ENCODE measurements at regions not wholly inside any gene's neighbourhood (a gene's known extent, or its start where the extent isn't known, plus 50 kb on each side); places are given as distances from the start of the nearest gene placed in this dataset.

DNA sequence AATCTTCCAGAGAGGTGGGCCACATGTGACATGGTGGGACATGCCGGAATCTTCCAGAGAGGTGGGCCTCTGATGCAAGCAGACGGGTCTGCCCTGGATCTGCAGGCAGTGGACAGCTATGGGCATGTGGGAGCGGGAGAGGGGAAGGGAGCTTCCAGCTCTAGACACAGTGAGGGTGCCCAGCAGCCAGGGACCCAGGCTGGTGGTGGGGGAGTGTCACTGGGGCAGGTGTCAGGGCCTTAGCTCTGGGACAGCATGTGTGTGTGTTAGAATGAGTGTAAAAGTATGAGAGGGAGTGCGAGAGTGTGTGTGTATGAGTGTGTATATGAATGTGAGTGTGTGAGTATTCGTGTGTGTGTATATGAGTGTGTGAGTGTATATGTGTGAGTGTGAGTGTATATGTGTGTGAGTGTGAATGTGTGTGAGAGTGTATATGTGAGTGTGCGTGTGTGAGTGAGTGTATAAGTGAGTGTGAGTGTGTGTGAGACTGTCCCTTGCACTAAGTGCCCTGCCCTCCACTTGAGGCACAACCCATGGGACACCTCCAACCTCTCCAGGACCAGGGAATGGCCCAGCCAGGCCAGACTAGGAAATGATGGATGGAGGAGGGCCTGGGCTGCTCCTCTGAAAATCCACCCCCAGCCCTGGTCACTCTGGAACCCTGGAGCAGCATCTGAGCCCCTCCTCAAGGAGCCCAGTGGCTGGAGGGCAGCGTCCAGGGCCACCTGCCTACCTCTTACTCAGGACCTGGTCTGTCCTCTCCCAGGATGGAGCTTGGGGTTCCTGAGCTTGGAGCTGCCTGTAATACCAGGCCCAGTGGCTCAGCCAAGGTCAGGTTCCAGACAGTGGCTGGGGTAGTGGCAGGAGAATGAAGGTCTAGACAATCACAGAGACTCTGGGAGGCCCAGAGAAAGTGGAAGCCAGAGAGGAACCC is 122.2 kb downstream of the C9orf50 start:
- peak in 1 of 2 donors; percentile 38 for DNase-seq
- WGBS, 5 donors, result 70 to 88% (median 77%) methylated on average over 6 to 7 of the region's 7 CpGs
- intact Hi-C loops (cut with DNase I; ENCODE audit: low total_unique reads), result loop anchor here (10.0 kb wide), 1 partner anchor 106 kb away; no protein-coding TSS in a partner anchor
- Histone ChIP-seq H3K9me3 (no peaks in the 10 kb centered on the region), H3K4me3 (peak overlapping the region; percentile 50 to 65 (median 60)), H3K4me1 (peaks cover 58 to 80% (median 68%) of the 10 kb centered on the region in 4 donors), H3K27ac (peak overlapping the region; percentile 97 to 100 (median 100)), H3K36me3 (peaks cover 4 to 14% (median 9%) of the 10 kb centered on the region in 4 donors), H3K27me3 (no peaks in the 10 kb centered on the region)
- TF ChIP-seq, protein P1, sequence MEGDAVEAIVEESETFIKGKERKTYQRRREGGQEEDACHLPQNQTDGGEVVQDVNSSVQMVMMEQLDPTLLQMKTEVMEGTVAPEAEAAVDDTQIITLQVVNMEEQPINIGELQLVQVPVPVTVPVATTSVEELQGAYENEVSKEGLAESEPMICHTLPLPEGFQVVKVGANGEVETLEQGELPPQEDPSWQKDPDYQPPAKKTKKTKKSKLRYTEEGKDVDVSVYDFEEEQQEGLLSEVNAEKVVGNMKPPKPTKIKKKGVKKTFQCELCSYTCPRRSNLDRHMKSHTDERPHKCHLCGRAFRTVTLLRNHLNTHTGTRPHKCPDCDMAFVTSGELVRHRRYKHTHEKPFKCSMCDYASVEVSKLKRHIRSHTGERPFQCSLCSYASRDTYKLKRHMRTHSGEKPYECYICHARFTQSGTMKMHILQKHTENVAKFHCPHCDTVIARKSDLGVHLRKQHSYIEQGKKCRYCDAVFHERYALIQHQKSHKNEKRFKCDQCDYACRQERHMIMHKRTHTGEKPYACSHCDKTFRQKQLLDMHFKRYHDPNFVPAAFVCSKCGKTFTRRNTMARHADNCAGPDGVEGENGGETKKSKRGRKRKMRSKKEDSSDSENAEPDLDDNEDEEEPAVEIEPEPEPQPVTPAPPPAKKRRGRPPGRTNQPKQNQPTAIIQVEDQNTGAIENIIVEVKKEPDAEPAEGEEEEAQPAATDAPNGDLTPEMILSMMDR (IDR thresholded peaks at IDR 0.05), result no peak
- TF ChIP-seq EP300 (IDR thresholded peaks at IDR 0.05), result no peak
- TF ChIP-seq POLR2A (IDR thresholded peaks at IDR 0.05), result no peak
- TF ChIP-seq POLR2AphosphoS5 (IDR thresholded peaks at IDR 0.05), result no peak

DNA sequence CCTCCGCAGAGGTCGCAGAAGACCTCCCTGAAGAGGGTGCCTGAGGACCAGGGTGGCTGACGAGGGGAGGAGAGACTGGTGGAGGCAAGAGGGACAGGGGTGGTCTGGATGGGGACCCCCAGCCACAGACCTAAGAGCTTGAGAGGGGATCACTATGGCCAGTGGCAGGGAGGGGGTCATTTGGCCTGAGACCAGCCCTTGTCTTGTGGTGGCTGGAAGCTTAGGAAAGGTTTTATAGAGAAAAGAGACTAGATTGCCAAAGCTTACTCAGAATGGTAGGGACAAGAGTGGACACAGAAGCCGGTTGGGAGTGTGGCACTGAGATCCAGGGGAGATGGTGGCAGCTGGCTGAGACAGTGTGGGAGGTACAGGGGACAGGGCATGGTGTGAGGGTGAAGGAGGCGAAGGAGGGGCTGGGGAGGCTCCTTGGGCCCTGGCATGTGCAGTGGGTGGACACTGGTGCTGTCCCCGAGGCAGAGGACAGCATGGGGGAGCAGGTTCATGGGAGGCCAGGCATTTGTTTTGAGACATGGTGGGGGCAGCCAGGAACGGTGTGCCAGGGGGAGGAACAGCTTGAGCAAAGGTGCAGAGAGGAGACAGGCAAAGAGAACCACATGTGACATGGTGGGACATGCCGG is 123.0 kb downstream of the C9orf50 start:
- Histone ChIP-seq H3K27me3 (no peaks in the 10 kb centered on the region), H3K4me1 (peaks cover 65 to 88% (median 75%) of the 10 kb centered on the region in 4 donors), H3K36me3 (peaks cover 0 to 8% (median 3%) of the 10 kb centered on the region in 4 donors), H3K4me3 (peak overlapping the region; percentile 50 to 65 (median 60)), H3K9me3 (no peaks in the 10 kb centered on the region), H3K27ac (peak overlapping the region; percentile 97 to 100 (median 100))
- intact Hi-C loops (cut with DNase I; ENCODE audit: low total_unique reads), result loop anchor here (10.0 kb wide), 1 partner anchor 107 kb away; no protein-coding TSS in a partner anchor
- 44 to 56% (median 49%) methylated on average over 8 of the region's 8 CpGs for WGBS, 5 donors
- TF ChIP-seq, protein P1 (IDR thresholded peaks at IDR 0.05), result no peak
- TF ChIP-seq POLR2A (IDR thresholded peaks at IDR 0.05), result no peak
- TF ChIP-seq EP300 (IDR thresholded peaks at IDR 0.05), result no peak
- no peak for TF ChIP-seq POLR2AphosphoS5 (IDR thresholded peaks at IDR 0.05)
- peak in 1 of 2 donors; percentile 46 for DNase-seq

DNA sequence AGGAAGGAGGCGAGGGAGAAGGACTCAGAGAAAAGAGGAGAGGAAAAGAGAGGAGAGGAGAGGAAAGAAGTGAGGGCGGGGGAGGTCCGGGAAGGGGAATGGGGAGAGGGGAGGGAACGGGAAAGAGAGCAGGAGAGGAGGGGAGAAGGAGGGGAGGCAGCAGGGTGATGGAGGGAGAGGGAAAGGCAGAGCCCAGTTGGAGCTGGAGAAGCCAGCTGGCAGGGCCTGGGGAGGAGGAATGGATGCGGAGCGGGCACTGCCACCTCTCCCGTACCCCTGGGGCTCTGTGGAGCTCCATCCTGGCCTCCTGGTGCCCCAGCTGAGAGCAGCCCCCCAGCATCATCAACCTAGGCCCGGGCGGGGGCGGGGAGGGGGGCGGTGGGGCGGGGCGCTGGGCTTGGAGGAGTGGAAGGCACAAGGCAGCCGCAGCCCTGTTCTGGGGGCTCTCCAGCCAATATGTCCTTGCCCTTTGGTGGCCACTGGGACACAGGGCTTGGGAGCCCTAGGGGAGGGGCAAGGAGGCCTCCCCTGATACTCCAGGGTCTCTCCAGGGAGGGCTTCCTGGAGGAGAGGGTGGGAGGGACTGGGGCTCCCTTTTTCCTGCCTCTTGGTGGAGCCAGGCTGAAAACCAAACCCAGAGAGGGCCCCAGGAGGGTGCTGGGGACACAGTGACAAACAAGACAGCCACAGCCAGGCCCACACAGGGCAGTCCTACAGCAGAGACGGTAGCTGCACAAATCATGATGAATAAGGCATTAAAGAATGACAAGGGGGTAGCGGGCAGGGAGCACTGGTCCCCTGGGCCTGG is 123.7 kb downstream of the C9orf50 start:
- peak overlapping the region; percentile 50 to 65 (median 60) for H3K4me3 ChIP-seq
- intact Hi-C loops (cut with DNase I; ENCODE audit: low total_unique reads), result loop anchor here (10.0 kb wide), 1 partner anchor 108 kb away; no protein-coding TSS in a partner anchor
- WGBS, 5 donors, result 8 to 19% (median 12%) methylated on average over 10 to 16 of the region's 16 CpGs

More for the DNA sequence above, 123.7 kb downstream of the C9orf50 start:
- no peaks in the 10 kb centered on the region for H3K27me3 ChIP-seq
- H3K4me1 ChIP-seq, result peaks cover 65 to 95% (median 81%) of the 10 kb centered on the region in 4 donors
- peaks cover 0 to 8% (median 2%) of the 10 kb centered on the region in 4 donors for H3K36me3 ChIP-seq
- no peaks in the 10 kb centered on the region for H3K9me3 ChIP-seq
- no peak for TF ChIP-seq EP300 (IDR thresholded peaks at IDR 0.05)
- TF ChIP-seq POLR2A (IDR thresholded peaks at IDR 0.05), result no peak
- TF ChIP-seq POLR2AphosphoS5 (IDR thresholded peaks at IDR 0.05), result no peak
- TF ChIP-seq, protein P1 (IDR thresholded peaks at IDR 0.05), result no peak
- peak overlapping the region; percentile 97 to 100 (median 100) for H3K27ac ChIP-seq
- no peak for DNase-seq
